Endometrium (tissue), 2 donors: ENCODE measurements at regions not wholly inside any gene's neighbourhood (a gene's known extent, or its start where the extent isn't known, plus 50 kb on each side); places are given as distances from the start of the nearest gene placed in this dataset.
A peak's percentile ranks its signal among the peaks of the same experiment; 100 is the strongest.
"Not testable (repeated sequence)": the region's sequence is repeated elsewhere in the genome, so short reads cannot be mapped to it uniquely, and the experiment has no call there.

ENCODE experiments used
- FAIRE-seq: peaks from 2 replicates; lab custom pipeline; 2012; peaks lifted over from hg19 to GRCh38; lab: Jason Lieb, UNC
- donor health status: control.
- donor health status: control.

DNA sequence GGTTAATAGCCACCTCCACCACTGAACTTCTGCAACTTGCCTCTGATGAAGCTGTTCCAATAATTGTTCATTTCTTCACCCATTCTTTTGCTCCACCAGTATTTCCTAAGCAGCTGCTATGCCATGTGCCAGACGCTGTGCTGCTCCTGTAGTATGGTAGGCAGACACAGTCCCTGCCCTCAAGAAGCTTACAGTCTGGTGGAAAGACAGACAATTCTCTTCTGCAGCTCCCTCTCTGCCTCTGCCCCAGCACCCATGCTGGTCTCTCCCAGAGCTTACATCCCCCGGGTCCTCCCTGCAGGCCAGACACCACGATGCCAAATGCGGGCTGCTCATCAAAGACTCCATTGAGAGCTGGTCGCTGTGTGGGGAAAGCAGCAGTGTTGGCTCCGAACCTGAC, 111.6 kb upstream of the ESRRB start:
- no peak for FAIRE-seq

DNA sequence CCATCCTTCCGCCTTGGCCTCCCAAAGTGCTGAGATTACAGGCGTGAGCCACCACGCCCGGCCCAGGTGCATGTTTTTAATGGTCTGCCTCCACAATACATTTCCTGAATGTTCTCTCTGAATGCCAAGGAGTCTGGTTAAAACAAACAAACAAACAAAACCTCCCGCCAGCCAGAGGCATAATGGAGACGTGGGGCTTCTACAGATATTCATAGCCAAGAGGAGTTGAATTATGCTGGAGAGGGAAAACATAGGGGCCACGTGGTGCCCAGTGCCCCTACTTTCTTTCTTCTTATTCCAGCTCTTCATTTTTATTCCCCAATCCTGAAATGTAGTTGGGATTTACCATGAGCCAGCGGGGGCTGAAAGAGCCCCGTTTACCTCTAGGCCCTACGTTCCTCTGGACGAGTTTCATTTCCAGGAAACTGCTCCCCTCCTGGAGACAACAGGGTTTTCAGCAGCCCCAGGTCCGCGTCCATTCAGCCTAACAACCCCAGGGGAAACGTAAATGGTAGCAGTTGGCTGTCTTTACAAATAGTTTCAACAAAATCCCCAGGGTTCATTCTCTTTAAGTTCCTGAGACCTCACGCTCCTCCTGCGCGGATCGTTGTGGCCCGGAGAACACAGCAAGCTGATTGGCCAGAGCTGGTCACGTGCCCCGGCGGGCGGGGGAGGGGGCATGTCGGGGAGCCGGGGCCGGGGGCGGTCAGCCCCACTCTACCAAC, 108.5 kb upstream of the ESRRB start:
- FAIRE-seq: no peak

DNA sequence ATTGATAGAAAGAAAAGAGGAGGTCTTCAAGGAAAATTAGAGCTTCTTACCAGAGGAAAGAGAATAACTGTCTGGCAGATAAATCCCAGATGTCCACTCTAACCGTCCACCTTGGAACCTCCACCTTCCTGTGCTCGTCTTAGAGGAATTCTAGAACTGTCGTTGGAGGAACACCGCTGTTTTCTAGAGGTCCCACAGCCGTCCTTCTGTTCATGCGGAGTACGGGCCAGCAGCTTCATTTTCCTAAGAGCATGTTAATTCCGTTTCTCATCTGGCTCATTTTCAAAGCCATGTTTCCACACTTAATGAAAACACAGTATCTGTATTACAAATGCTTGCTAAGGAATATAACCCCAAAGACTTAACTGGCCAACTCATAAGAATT, 107.9 kb upstream of the ESRRB start:
- no peak for FAIRE-seq

DNA sequence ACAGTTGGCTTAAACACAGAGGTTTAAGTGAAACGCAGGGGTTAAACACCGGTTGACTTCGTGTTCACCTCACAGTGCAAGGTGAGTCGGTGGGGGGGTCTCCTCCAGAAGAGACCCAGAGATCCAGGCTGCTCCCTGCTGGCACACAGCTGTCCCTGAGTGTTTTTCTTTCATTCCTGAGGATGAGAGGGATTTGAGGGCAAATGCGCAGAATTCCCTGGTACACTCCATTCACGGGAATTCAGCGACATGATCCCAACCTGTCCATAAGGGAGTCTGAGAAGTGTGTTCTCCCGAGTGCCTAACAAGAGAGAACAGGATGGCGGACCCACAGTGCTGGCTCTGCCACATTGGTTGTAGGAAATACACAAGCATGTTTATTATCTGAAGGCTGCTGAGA, 107.2 kb upstream of the ESRRB start:
- no peak for FAIRE-seq

DNA sequence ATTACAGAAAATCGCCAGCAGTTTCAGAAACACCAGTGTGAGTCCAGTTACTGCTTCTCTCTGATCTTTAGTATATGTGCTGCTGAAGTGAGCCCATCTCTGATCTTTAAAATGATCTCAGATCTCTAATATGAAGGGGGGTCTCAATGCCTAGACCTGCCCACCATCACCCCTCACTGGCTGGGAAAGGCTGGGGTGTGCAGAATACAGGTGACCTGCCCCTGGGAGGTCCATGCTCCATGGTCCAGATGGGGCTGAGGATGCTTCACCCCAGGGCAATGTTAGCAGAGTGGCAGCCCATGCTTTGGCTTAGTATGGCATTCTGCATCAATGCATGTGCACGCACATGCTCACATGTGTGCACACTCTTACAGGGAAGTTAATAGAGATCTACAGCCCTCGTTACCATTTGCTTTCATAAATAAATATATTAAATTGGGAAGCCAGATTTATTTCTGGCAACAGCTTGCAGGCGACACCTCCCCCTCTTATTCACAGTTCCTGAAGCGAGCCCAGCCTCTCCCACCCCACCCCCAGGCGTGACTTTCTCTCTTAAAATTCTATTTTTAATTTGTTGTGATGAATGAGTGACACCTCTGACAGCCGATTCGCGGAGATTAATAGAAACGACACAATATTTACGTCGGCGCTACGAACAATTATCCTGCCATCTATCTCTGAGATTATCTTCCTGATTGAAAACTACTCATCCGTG, 104.7 kb upstream of the ESRRB start:
- FAIRE-seq: no peak

DNA sequence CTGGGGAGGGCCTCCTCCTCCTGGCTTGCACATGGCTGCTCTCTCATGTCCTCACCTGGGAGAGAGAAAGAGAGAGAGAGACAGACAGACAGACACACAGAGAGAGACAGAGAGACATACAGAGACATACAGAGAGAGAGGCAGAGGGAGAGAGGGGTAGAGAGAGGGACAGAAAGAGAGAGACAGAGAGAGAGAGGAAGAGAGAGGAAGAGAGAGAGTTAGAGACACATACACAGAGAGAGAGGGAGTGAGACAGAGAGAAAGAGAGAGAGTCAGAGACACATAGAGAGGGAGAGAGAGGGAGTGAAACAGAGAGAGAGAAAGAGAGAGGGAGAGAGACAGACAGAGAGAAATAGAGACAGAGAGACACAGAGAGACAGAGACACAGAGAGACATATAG, 103.6 kb upstream of the ESRRB start:
- FAIRE-seq: no peak

DNA sequence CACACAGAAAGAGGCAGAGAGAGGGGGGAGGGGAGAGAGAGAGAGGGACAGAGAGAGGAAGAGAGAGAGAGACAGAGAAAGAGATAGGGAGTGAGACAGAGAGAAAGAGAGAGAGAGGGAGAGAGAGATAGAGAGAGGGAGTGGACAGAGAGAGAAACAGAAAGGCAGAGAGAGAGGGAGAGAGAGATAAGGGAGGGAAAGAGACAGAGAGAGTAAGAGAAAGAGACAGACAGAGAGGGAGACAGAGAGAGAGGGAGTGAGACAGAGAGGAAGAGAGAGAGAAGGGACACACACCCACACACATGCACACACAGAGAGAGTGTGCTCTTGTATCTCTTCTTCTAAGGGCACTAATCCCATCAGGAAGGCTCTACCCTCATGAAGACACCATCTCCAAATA, 103.2 kb upstream of the ESRRB start:
- FAIRE-seq: no peak

DNA sequence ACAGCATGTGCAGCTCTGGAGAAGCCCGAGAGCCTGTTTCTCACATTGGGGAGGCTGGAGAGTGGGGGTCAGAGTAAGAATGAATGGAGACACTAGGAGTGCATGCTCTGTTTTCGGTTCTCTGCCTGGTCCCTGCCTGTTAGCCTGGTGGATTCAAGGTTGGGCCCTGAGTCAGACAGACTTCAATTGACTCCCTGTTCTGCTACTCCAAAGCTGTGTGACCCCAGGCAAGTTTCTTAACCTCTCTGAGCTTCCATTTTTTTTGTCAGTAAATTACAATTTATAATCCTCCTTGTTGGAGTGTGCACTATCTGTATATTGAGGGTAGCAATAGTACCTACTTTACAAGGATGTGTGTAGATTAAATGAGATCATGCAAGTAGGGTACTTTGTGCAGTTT, 102.6 kb upstream of the ESRRB start:
- FAIRE-seq: no peak

DNA sequence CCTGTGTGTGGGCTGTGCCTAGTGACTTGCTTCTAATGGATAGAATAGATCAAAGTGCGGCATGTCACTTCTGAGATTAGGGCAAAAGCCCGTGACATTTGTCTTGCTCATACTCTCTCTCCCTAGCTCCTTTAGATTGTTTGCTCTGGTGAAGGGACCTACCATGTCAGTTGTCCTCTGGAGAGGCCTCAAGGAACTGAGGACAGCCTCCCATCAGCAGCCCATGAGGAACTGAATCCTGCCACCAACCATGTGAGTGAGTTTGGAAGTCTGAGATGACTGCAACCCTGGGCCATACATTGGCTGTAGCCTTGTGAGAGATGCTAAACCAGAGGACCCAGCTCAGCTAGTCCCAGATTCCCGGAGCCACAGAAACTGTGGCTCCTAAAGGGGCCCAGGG, 101.6 kb upstream of the ESRRB start:
- no peak for FAIRE-seq

DNA sequence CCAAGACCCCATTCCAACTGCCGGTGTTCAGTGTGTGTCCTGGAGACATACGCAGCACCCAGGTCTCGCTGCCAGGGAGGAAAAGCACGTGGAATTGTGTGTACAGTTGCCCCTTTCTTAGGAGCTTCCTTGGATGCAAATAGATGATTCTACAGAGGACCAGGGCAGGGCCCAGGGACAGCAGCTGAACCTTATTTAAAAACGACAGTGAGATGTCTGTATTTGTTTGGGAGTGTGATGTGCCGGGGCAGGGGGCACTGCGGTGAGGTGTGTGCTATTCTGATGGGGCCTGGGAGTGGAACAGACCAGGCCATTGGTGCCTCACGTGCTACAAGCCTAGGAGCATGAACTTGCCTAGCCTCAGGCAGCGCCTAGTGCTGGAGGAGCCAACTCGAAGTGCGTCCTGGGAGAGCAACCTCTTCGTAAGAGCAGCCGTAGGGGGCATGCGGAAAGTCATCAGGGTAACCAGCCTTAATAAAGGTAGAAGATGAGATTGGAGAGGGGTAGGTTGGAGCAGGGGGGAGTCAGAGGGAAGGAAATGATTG, 98.3 kb upstream of the ESRRB start:
- FAIRE-seq: no peak

DNA sequence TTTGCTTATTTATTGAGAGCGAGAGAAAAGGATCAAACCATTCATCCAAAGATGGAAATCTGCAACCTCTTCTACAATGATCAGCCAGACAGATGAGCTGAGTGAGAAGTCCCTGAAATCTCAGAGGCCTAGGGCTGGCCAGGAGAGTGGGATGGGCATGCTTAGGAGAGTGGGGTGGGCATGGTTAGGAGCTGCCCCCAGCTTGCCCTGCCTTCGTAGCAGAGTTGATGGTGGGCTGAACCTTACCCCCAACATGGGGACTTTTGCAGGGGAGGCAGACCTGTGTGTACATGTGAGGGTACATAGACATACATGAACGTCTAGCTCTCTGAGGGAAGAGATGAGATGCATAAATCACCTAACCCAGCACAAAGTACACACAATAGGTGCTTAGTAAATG, 95.7 kb upstream of the ESRRB start:
- no peak for FAIRE-seq

DNA sequence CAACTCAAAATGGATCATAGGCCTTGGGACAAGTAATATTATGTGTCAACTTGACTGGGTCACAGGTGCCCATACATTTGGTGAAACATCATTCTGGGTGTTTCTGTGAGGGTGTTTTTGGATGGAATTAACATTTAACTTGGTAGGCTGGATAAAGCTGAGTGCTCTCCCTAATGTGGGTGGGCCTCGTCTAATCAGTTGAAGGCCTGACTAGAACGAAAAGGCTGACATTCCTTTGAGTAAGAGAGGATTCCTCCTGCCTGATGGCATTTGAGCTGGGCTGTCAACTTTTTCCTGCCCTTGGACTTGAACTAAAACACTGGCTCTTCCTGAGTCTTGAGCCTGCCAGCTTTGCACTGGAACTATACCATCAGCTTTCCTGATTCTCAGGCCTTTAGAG, 93.4 kb upstream of the ESRRB start:
- no peak for FAIRE-seq

DNA sequence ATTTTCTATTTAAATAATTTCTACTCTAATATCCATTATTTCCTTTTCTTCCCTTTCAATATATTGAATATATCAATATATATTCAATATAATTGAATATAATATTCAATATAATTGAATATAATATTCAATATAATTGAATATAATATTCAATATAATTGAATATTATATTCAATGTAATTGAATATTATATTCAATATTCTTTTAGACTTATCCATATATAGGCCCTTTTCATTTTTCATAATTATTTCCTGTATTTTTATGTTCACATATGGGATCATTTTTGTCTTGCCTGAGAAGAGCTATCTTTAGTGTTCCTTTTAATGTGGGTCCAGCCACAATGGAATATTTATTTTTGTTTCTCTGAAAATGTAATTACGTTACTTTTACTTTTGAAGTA, 88.9 kb upstream of the ESRRB start:
- peak; percentile 83 for FAIRE-seq

DNA sequence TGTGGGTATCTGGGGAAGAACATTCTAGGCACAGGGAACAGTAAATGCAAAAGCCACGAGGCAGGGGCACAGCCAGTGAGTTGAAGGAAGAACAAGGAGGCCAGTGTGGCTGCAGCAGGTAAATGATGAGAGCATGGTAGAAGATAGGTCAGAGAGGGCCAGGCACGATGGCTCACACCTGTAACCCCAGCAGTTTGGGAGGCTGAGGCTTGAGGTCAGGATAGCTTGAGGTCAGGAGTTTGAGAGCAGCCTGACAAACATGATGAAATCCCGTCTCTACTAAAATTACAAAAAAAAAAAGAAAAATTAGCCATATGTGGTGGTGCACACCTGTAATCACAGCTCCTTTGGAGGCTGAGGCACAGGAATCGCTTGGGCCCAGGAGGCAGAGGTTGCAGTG, 86.7 kb upstream of the ESRRB start:
- no peak for FAIRE-seq

DNA sequence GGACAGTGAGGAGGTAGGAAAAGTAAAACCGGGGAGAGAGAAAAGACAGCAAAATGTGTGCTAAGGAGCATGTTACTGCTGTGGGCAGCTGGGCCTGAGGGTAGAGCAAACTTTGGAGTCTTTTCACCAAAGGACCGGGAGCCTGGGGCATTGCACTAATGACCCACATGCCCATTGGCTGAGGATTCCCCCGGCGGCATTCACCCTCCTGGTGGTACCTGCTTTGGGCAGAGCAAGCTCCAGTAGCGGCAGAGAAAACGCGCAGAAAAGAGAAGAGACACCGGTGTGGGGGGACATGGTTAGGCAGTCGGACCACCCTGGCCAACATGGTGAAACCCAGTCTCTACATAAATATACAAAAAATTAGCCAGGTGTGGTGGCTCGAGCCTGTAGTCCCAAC, 83.4 kb upstream of the ESRRB start:
- FAIRE-seq: no peak

DNA sequence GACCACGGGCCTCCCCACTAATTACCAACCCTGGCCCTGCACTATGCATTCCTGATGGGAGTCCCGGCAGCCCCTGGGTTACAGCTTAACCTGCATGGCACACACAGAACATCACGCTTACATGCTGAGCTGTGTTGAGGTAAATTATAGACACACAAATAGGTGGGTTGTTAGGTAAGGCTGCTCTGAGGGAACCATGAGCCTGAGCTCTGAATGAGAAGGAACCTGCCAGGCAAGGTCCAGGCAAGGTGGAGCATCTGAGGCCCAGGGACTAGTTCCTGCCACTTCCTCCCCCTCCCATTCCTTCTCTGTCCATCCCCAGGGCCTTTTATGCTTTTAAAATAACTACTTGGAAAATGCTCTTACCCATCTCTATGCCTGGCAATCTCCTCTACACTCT, 82.7 kb upstream of the ESRRB start:
- FAIRE-seq: no peak

DNA sequence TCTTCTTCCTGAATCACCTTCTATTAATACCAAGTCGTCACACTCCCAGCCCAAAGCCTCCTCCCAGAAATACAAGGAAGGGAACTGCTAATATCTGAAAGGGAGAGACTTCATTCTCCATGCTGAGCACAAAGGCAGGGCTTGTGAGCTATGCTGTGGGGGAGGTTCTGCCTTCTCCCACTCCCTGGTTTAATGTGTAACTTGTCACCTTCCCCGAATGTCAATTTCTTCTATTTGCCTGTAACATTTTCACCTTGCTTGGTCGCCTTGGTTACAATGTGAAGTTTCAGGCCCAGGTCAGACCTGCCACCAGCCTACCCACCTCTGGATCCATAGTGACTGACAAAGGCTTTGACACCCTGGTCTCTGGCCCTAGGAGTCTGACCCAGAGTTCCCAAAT, 82.0 kb upstream of the ESRRB start:
- FAIRE-seq: no peak

DNA sequence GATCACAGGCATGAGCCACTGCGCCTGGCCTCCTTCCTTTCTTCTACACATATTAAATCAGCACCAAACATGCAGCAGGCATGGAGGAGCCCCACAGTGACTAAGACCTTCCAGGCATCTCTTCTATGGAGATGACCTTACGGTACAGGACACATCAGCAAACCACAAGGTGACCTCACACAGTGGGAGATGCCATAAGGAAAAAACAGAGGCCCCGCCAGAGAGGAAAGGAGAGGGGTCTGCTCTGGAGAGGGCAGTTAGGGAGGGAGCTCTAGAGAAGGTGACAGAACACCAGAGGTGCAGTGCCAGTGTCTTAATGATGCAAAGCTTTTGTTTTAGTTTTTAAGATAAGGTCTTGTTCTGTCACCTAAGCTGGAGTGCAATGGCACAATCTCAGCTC, 81.1 kb upstream of the ESRRB start:
- no peak for FAIRE-seq

DNA sequence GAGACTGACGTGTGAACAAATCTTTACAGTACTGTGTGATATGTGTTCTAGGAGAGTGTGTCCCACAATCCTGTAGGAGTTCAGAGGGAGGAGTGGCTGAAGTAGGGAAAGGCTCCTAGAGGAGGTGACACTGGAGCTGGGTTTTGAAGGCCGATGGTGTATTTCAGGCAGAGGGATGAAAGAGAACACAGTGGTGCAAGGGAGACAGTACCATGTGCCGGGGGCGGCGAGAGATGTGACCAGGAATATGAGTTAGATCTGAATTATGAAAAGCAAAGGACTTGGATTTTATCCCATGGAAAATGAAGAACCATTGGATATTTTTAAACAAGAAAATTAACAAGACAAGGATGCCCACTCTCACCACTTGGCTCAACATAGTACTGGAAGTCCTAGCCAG, 77.0 kb upstream of the ESRRB start:
- FAIRE-seq: no peak

DNA sequence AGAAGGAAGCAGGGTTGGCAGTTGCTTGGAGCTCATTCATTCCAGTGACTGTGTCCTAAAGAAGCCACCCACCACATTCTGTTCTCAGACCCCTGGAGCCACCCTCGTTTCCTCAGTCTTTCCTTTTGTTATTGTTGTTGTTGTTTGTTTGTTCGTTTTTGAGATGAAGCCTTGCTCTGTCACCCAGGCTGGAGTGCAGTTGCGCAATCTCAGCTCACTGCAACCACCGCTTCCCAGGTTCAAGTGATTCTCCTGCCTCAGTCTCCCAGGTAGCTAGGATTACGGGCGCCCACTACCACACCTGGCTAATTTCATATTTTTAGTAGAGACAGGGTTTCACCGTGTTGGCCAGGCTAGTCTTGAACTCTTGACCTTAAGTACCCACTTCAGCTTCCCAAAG, 72.7 kb upstream of the ESRRB start:
- FAIRE-seq: not testable (repeated sequence)

DNA sequence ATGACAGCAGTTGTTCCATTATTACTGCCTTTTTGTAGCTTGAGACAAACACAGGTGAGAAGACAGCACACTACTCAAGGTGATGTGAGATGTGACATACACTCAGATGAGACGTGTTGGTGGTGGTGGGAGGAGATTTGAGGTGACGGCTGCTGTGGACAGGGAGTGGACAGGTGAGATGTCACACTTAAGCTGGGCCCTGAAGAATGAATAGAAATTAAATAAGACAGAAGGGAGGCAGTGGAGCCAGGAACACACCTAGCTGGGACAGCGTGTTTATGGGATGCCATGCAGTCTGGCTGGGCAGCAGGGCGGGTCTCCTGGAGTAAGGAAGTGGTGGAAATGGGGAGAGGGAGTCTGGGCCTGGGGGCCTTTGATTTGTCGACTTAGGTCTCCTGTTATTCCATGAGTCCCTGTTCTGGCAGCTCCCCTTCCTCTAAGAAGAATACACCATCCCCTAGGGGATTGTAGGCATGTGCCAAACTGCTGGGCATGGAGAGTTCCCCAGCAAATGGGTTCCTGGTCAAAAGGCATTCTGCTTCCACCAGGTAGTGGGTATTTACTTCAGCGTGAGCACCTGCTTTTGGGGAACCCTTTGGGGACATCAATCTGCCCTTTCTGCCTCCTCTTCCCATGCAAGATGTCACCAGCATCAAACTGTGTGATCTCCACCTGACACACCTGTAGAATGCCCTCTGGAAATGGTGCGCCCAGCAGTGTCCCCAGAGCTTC, 71.2 kb upstream of the ESRRB start:
- no peak for FAIRE-seq

DNA sequence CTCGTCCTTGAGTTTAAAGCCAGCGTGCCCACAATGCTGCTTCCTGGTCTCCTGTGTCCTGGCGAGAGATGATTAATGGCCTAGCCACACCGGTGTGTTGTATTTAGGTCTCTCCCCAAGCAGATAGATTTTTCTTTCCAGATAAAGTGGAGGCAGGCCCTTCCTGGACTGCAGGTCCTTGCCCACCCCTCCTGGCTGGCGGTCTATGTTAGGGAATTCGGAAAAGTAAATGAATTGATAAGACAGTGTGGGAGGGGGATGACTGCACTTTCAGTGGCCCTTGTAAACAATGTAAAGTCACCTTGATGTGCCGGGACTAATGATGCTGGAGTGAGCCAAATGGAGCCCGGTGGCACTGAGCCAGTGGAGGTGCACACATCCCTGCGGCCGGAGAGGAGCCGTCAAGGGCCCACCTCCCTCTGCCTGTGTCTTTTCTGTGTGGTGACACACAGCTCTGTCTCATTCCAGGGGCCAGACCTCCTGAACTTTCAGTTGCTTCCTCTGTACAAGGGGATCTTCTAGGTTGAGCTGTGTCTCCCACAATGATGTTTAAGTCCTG, 70.6 kb upstream of the ESRRB start:
- no peak for FAIRE-seq

DNA sequence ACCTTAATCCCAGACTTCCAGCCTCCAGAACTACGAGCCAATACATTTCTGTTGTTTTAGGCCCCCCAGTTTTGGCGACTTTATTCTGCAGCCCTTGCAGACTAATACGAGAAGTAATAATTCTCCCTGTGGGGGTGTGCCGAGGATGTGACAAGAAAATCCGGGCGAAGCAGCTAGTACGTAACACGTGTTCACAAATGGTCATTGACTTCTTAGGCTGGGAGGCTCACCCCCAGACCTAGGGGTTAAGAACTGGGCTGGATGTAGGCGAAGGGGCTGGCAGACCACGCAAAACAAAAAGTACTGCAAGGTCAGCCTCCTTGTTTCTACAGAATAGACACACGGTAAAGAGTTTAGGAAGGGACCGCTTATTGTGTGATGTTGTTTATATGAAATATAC, 69.8 kb upstream of the ESRRB start:
- FAIRE-seq: no peak
